ENCODE measurements at regions not wholly inside any gene's neighbourhood (a gene's known extent, or its start where the extent isn't known, plus 50 kb on each side); places are given as distances from the start of the nearest gene placed in this dataset.

- peaks cover 8 to 11% of the 10 kb centered on the region in 2 donors for H3K27me3 Mint-ChIP-seq
- no peak for ATAC-seq (replicated peaks in 1 of 4)
- peaks cover 12 to 22% (median 15%) of the 10 kb centered on the region in 3 donors for H3K4me1 Mint-ChIP-seq
- Histone ChIP-seq H3K27me3 (replicated peaks in 1 of 2; ENCODE audit: control insufficient read depth in 2 of 2, extremely low read depth in 1 of 2, insufficient read depth in 2 of 2, low read length in 1 of 2) (peaks cover 0 to 25% of the 10 kb centered on the region in 2 experiments), H3K4me3 (ENCODE audit: control insufficient read depth in 1 of 2, extremely low read depth in 1 of 2, low read length in 1 of 2) (no peak overlapping the region), H3K27ac (ENCODE audit: low read length) (no peak overlapping the region), H3K9me3 (no peaks in the 10 kb centered on the region), H3K4me1 (ENCODE audit: control insufficient read depth in 1 of 2, extremely low read depth in 1 of 2, insufficient read depth in 2 of 2, low read length in 2 of 2) (peaks cover 0 to 5% of the 10 kb centered on the region in 2 experiments), H3K36me3 (ENCODE audit: control insufficient read depth in 2 of 2, extremely low read depth in 1 of 2, insufficient read depth in 1 of 2, low read length in 1 of 2) (no peaks in the 10 kb centered on the region)
- CTCF ChIA-PET = no interaction called here
- DNase-seq = no peak
- peak overlapping the region in 1 of 3 donors; percentile 6 for H3K4me3 Mint-ChIP-seq
- POLR2A ChIA-PET = no interaction called here
- 60% methylated on average over 1 of the region's 9 CpGs for WGBS (ENCODE audit: insufficient coverage)
- H3K9me3 Mint-ChIP-seq = no peaks in the 10 kb centered on the region
- H3K27ac Mint-ChIP-seq = no peak overlapping the region
- peaks cover 28% of the 10 kb centered on the region for H3K36me3 Mint-ChIP-seq
Measured at GRCh38 chr9:708551-709432, 132.7 kb upstream of the DMRT1 start.

DNA sequence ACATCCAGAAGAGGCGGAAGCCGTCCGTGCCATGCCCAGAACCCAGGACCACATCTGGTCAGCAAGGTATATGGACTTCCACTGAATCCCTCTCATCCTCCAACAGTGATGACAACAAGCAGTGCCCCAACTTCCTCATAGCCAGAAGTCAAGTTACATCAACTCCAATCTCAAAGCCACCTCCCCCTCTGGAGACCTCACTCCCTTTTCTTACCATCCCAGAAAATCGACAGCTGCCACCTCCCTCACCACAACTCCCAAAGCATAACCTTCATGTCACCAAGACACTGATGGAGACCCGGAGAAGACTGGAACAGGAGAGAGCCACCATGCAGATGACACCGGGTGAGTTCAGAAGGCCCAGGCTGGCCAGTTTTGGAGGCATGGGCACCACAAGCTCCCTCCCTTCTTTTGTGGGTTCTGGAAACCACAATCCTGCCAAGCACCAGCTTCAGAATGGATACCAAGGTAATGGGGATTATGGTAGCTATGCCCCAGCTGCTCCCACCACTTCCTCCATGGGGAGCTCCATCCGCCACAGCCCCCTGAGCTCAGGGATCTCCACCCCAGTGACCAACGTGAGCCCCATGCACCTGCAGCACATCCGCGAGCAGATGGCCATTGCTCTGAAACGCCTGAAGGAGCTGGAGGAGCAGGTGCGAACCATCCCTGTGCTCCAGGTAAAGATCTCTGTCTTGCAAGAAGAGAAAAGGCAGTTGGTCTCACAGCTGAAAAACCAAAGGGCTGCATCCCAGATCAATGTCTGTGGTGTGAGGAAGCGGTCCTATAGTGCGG, 130.3 kb upstream of the DMRT1 start:
- CTCF ChIA-PET = no interaction called here
- H3K4me1 Mint-ChIP-seq = peaks cover 8 to 15% (median 9%) of the 10 kb centered on the region in 3 donors
- H3K27me3 Mint-ChIP-seq = peaks cover 5 to 8% of the 10 kb centered on the region in 2 donors
- H3K27ac ChIP-seq (ENCODE audit: low read length) = no peak overlapping the region
- H3K9me3 Mint-ChIP-seq = no peaks in the 10 kb centered on the region
- H3K4me3 Mint-ChIP-seq = no peak overlapping the region
- no peak overlapping the region for H3K4me3 ChIP-seq (ENCODE audit: control insufficient read depth in 1 of 2, extremely low read depth in 1 of 2, low read length in 1 of 2)
- H3K4me1 ChIP-seq (ENCODE audit: control insufficient read depth in 1 of 2, extremely low read depth in 1 of 2, insufficient read depth in 2 of 2, low read length in 2 of 2) = peaks cover 0 to 5% of the 10 kb centered on the region in 2 experiments
- ATAC-seq (replicated peaks in 1 of 4) (no peak), DNase-seq (no peak)
- H3K36me3 ChIP-seq (ENCODE audit: control insufficient read depth in 2 of 2, extremely low read depth in 1 of 2, insufficient read depth in 1 of 2, low read length in 1 of 2) = no peaks in the 10 kb centered on the region
- 82% methylated on average over 14 of the region's 14 CpGs for WGBS (ENCODE audit: insufficient coverage)
- peaks cover 0 to 14% of the 10 kb centered on the region in 2 experiments for H3K27me3 ChIP-seq (replicated peaks in 1 of 2; ENCODE audit: control insufficient read depth in 2 of 2, extremely low read depth in 1 of 2, insufficient read depth in 2 of 2, low read length in 1 of 2)
- peaks cover 30% of the 10 kb centered on the region for H3K36me3 Mint-ChIP-seq
- no peak overlapping the region for H3K27ac Mint-ChIP-seq
- H3K9me3 ChIP-seq = no peaks in the 10 kb centered on the region
- POLR2A ChIA-PET = no interaction called here

DNA sequence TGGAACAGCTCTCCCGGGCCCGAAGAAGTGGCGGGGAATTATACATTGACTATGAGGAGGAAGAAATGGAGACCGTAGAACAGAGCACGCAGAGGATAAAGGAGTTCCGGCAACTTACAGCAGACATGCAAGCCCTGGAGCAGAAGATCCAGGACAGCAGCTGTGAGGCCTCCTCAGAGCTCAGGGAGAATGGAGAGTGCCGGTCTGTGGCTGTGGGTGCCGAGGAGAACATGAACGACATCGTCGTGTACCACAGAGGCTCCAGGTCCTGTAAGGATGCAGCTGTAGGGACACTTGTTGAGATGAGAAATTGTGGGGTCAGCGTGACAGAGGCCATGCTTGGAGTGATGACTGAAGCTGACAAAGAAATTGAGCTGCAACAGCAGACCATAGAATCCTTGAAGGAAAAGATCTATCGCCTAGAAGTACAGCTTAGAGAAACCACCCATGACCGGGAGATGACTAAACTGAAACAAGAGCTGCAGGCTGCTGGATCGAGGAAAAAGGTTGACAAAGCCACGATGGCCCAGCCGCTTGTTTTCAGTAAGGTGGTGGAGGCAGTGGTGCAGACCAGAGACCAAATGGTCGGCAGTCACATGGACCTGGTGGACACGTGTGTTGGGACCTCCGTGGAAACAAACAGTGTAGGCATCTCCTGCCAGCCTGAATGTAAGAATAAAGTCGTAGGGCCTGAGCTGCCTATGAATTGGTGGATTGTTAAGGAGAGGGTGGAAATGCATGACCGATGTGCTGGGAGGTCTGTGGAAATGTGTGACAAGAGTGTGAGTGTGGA, 129.5 kb upstream of the DMRT1 start:
- H3K27me3 Mint-ChIP-seq = peaks cover 0 to 1% of the 10 kb centered on the region in 2 donors
- Histone ChIP-seq H3K27ac (ENCODE audit: low read length) (no peak overlapping the region), H3K9me3 (no peaks in the 10 kb centered on the region), H3K4me3 (ENCODE audit: control insufficient read depth in 1 of 2, extremely low read depth in 1 of 2, low read length in 1 of 2) (no peak overlapping the region), H3K4me1 (ENCODE audit: control insufficient read depth in 1 of 2, extremely low read depth in 1 of 2, insufficient read depth in 2 of 2, low read length in 2 of 2) (peaks cover 0 to under 1% of the 10 kb centered on the region in 2 experiments), H3K27me3 (replicated peaks in 1 of 2; ENCODE audit: control insufficient read depth in 2 of 2, extremely low read depth in 1 of 2, insufficient read depth in 2 of 2, low read length in 1 of 2) (peaks cover 0 to 9% of the 10 kb centered on the region in 2 experiments), H3K36me3 (ENCODE audit: control insufficient read depth in 2 of 2, extremely low read depth in 1 of 2, insufficient read depth in 1 of 2, low read length in 1 of 2) (no peaks in the 10 kb centered on the region)
- ChIA-PET CTCF (no interaction called here), POLR2A (no interaction called here)
- peaks cover under 1 to 7% (median under 1%) of the 10 kb centered on the region in 3 donors for H3K4me1 Mint-ChIP-seq
- H3K27ac Mint-ChIP-seq = no peak overlapping the region
- H3K4me3 Mint-ChIP-seq = no peak overlapping the region
- H3K9me3 Mint-ChIP-seq = no peaks in the 10 kb centered on the region
- H3K36me3 Mint-ChIP-seq = peaks cover 30% of the 10 kb centered on the region
- WGBS (ENCODE audit: insufficient coverage) = 92% methylated on average over 21 of the region's 22 CpGs
- DNase-seq (no peak), ATAC-seq (replicated peaks in 1 of 4) (peak in 1 of 4 experiments; percentile 15)

GRCh38 chr9:712643-713042, 128.9 kb upstream of the DMRT1 start:
- no peak for DNase-seq
- POLR2A ChIA-PET = no interaction called here
- peaks cover 30% of the 10 kb centered on the region for H3K36me3 Mint-ChIP-seq
- H3K4me1 ChIP-seq (ENCODE audit: control insufficient read depth in 1 of 2, extremely low read depth in 1 of 2, insufficient read depth in 2 of 2, low read length in 2 of 2) = no peaks in the 10 kb centered on the region
- no peaks in the 10 kb centered on the region for H3K9me3 ChIP-seq
- H3K4me3 ChIP-seq (ENCODE audit: control insufficient read depth in 1 of 2, extremely low read depth in 1 of 2, low read length in 1 of 2) = no peak overlapping the region
- ATAC-seq (replicated peaks in 1 of 4) = no peak
- no peaks in the 10 kb centered on the region for H3K9me3 Mint-ChIP-seq
- H3K4me3 Mint-ChIP-seq = no peak overlapping the region
- H3K27ac ChIP-seq (ENCODE audit: low read length) = no peak overlapping the region
- no peak overlapping the region for H3K27ac Mint-ChIP-seq
- no peaks in the 10 kb centered on the region for H3K36me3 ChIP-seq (ENCODE audit: control insufficient read depth in 2 of 2, extremely low read depth in 1 of 2, insufficient read depth in 1 of 2, low read length in 1 of 2)
- H3K4me1 Mint-ChIP-seq = peaks cover 0 to 7% (median 0%) of the 10 kb centered on the region in 3 donors
- CTCF ChIA-PET = no interaction called here
- H3K27me3 ChIP-seq (replicated peaks in 1 of 2; ENCODE audit: control insufficient read depth in 2 of 2, extremely low read depth in 1 of 2, insufficient read depth in 2 of 2, low read length in 1 of 2) = peaks cover 0 to 6% of the 10 kb centered on the region in 2 experiments
- peaks cover 0 to 1% of the 10 kb centered on the region in 2 donors for H3K27me3 Mint-ChIP-seq
- 91% methylated on average over 11 of the region's 16 CpGs for WGBS (ENCODE audit: insufficient coverage)

DNA sequence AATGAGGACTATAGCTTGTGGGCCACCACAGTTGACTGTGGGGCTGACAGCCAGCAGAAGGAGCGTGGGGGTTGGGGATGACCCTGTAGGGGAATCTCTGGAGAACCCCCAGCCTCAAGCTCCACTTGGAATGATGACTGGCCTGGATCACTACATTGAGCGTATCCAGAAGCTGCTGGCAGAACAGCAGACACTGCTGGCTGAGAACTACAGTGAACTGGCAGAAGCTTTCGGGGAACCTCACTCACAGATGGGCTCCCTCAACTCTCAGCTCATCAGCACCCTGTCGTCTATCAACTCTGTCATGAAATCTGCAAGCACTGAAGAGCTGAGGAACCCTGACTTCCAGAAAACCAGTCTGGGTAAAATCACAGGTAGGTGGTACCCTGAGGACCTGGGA, 128.4 kb upstream of the DMRT1 start:
- WGBS (ENCODE audit: insufficient coverage) = 77% methylated on average over 3 of the region's 4 CpGs
- no peaks in the 10 kb centered on the region for H3K36me3 ChIP-seq (ENCODE audit: control insufficient read depth in 2 of 2, extremely low read depth in 1 of 2, insufficient read depth in 1 of 2, low read length in 1 of 2)
- CTCF ChIA-PET = no interaction called here

GRCh38 chr9:714675-715074, 126.8 kb upstream of the DMRT1 start:
- peaks cover 33% of the 10 kb centered on the region for H3K36me3 Mint-ChIP-seq
- H3K4me3 ChIP-seq (ENCODE audit: control insufficient read depth in 1 of 2, extremely low read depth in 1 of 2, low read length in 1 of 2) = no peak overlapping the region
- CTCF ChIA-PET = no interaction called here
- peaks cover 0 to 3% of the 10 kb centered on the region in 2 experiments for H3K27me3 ChIP-seq (replicated peaks in 1 of 2; ENCODE audit: control insufficient read depth in 2 of 2, extremely low read depth in 1 of 2, insufficient read depth in 2 of 2, low read length in 1 of 2)
- POLR2A ChIA-PET = no interaction called here
- ATAC-seq (replicated peaks in 1 of 4) = no peak
- H3K9me3 Mint-ChIP-seq = no peaks in the 10 kb centered on the region
- no peaks in the 10 kb centered on the region for H3K4me1 Mint-ChIP-seq
- no peak overlapping the region for H3K4me3 Mint-ChIP-seq
- H3K27me3 Mint-ChIP-seq = no peaks in the 10 kb centered on the region
- no peaks in the 10 kb centered on the region for H3K9me3 ChIP-seq
- no peak overlapping the region for H3K27ac Mint-ChIP-seq
- DNase-seq = no peak
- no peaks in the 10 kb centered on the region for H3K36me3 ChIP-seq (ENCODE audit: control insufficient read depth in 2 of 2, extremely low read depth in 1 of 2, insufficient read depth in 1 of 2, low read length in 1 of 2)
- WGBS (ENCODE audit: insufficient coverage) = 63% methylated on average over 1 of the region's 2 CpGs
- H3K4me1 ChIP-seq (ENCODE audit: control insufficient read depth in 1 of 2, extremely low read depth in 1 of 2, insufficient read depth in 2 of 2, low read length in 2 of 2) = no peaks in the 10 kb centered on the region
- H3K27ac ChIP-seq (ENCODE audit: low read length) = no peak overlapping the region

More for the DNA sequence above, 128.4 kb upstream of the DMRT1 start:
- Mint-ChIP-seq H3K27me3 (peaks cover 0 to 1% of the 10 kb centered on the region in 2 donors), H3K4me1 (peaks cover 0 to 7% (median 0%) of the 10 kb centered on the region in 3 donors), H3K36me3 (peaks cover 33% of the 10 kb centered on the region), H3K27ac (no peak overlapping the region), H3K4me3 (no peak overlapping the region), H3K9me3 (no peaks in the 10 kb centered on the region)
- POLR2A ChIA-PET = no interaction called here
- no peaks in the 10 kb centered on the region for H3K9me3 ChIP-seq
- H3K4me3 ChIP-seq (ENCODE audit: control insufficient read depth in 1 of 2, extremely low read depth in 1 of 2, low read length in 1 of 2) = no peak overlapping the region
- ATAC-seq (replicated peaks in 1 of 4) (no peak), DNase-seq (no peak)
- H3K27ac ChIP-seq (ENCODE audit: low read length) = no peak overlapping the region
- H3K4me1 ChIP-seq (ENCODE audit: control insufficient read depth in 1 of 2, extremely low read depth in 1 of 2, insufficient read depth in 2 of 2, low read length in 2 of 2) = no peaks in the 10 kb centered on the region
- H3K27me3 ChIP-seq (replicated peaks in 1 of 2; ENCODE audit: control insufficient read depth in 2 of 2, extremely low read depth in 1 of 2, insufficient read depth in 2 of 2, low read length in 1 of 2) = peaks cover 0 to 6% of the 10 kb centered on the region in 2 experiments
